ENCODE measurements at regions not wholly inside any gene's neighbourhood (a gene's known extent, or its start where the extent isn't known, plus 50 kb on each side); places are given as distances from the start of the nearest gene placed in this dataset.

GRCh38 chr2:212854116-212854515, 297.3 kb downstream of the IKZF2 start:
- CTCF ChIA-PET = interaction anchor here (1.1 kb wide), 1 partner anchor 38 kb away, joined by 3 read pairs; no protein-coding TSS in a partner anchor
- no peak overlapping the region for H3K4me3 ChIP-seq (ENCODE audit: low read depth, low read length)
- POLR2A ChIA-PET = no interaction called here
- no peak for TF ChIP-seq CTCF (IDR thresholded peaks at IDR 0.05; ENCODE audit: insufficient read depth, low read length, missing control alignments)
- no peak for DNase-seq (ENCODE audit: low read depth, low spot score)

GRCh38 chr2:212845941-212846340, 305.5 kb downstream of the IKZF2 start:
- TF ChIP-seq CTCF (IDR thresholded peaks at IDR 0.05; ENCODE audit: insufficient read depth, low read length, missing control alignments) = no peak
- H3K4me3 ChIP-seq (ENCODE audit: low read depth, low read length) = no peak overlapping the region
- ChIA-PET POLR2A (no interaction called here), CTCF (no interaction called here)
- peak; percentile 46 for DNase-seq (ENCODE audit: low read depth, low spot score)

GRCh38 chr2:212843409-212844199, 305.0 kb upstream of the ERBB4 start:
- CTCF ChIA-PET = interaction anchor here (1.7 kb wide), 1 partner anchor 66 kb away, joined by 4 read pairs; no protein-coding TSS in a partner anchor
- no peak overlapping the region for H3K4me3 ChIP-seq (ENCODE audit: low read depth, low read length)
- POLR2A ChIA-PET = no interaction called here
- DNase-seq (ENCODE audit: low read depth, low spot score) = peak; percentile 38
- TF ChIP-seq CTCF (IDR thresholded peaks at IDR 0.05; ENCODE audit: insufficient read depth, low read length, missing control alignments) = no peak

GRCh38 chr2:212842544-212843185, 304.1 kb upstream of the ERBB4 start:
- DNase-seq (ENCODE audit: low read depth, low spot score) = peak; percentile 79
- no peak for TF ChIP-seq CTCF (IDR thresholded peaks at IDR 0.05; ENCODE audit: insufficient read depth, low read length, missing control alignments)
- no peak overlapping the region for H3K4me3 ChIP-seq (ENCODE audit: low read depth, low read length)
- ChIA-PET POLR2A (no interaction called here), CTCF (interaction anchor here (1.3 to 1.7 kb wide), 2 partner anchors 9 to 65 kb away, joined by 4 read pairs; no protein-coding TSS in a partner anchor)

- ChIA-PET CTCF (interaction anchor here (1.0 kb wide), 1 partner anchor 312 kb away, joined by 3 read pairs; no protein-coding TSS in a partner anchor), POLR2A (no interaction called here)
- no peak for TF ChIP-seq CTCF (IDR thresholded peaks at IDR 0.05; ENCODE audit: insufficient read depth, low read length, missing control alignments)
- no peak for DNase-seq (ENCODE audit: low read depth, low spot score)
- no peak overlapping the region for H3K4me3 ChIP-seq (ENCODE audit: low read depth, low read length)
These were observed 302.9 kb upstream of the ERBB4 start for GRCh38 chr2:212841460-212841859.

Data from AG04449 (cell line).